CD4-positive, alpha-beta T cell treated with Interleukin-2 at 100 ng/mL for 4 hours (primary cell): ENCODE measurements at regions not wholly inside any gene's neighbourhood (a gene's known extent, or its start where the extent isn't known, plus 50 kb on each side); places are given as distances from the start of the nearest gene placed in this dataset.
A peak's percentile ranks its signal among the peaks of the same experiment; 100 is the strongest.
"Not testable (repeated sequence)": the region's sequence is repeated elsewhere in the genome, so short reads cannot be mapped to it uniquely, and the experiment has no call there.

ENCODE experiments used
- DNase-seq: peaks from one replicate; pipeline ENCODE4 v3.0.0-alpha.2; 2020; ENCODE audit warnings: low spot score

DNA sequence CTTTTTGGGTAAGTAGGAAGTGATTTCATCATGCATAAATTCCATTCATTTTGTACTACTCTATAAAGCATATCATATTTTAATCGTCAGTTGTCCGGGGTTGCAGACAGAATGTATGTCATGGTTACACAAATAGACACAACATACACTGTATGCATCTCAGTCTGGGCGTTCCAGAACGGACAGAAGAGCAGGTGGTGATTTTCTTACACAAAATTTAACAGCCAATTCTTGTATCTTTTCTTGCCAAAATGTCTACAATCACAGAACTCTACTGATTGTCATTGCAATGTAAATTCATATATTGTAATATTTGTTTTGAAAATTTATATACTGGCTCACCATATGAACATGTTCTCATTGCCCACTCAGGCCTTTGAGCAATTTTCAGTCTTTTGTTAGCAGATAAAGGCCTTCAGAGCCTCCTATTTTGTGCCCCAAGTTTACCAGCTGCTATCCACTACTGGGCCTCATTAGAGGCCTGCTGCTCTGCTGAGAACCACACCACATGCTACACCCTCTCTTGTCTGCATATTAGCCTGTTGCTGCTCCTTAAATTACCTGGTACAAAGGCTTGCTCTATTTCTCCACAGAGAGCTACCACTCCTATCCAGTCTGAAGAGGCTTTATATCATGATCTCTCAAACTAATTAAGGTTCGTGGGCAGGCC is 61.5 kb downstream of the PRDM13 start:
- DNase-seq, result no peak

DNA sequence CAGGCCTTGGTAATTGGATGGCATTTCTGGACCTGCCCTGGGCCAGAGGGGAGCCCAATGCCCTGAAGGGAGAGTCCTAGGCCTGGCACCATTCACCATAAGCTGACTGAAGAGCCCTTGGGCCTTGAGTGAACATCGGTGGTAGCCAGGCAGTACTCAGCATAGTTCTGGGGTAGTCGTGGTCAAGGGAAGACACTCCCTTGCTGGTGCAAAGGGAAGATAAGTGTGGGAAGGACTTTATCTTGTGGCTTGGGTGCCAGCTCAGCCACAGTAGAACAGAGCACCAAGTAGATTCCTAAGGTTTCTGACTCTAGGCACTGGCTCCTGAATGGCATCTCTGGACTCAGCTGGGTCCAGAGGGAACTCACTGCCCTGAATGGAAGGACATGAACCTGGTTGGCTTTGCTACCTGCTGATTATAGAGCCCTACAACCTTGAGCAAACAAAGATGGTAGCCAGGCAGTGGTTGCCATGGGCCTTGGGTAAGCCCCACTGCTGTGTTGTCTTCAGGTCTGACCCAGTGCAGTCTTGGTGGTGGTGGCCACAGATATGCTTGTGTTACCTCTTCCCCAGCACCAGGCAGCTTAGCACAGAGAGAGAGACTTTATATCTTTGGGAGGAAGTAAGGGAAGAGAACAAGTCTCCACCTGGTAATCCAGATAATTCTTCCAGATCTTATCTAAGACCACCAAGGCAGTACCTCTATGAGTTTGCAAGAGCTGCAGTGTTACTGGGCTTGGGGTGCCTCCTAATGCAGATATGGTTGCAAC is 83.5 kb downstream of the PRDM13 start:
- no peak for DNase-seq

DNA sequence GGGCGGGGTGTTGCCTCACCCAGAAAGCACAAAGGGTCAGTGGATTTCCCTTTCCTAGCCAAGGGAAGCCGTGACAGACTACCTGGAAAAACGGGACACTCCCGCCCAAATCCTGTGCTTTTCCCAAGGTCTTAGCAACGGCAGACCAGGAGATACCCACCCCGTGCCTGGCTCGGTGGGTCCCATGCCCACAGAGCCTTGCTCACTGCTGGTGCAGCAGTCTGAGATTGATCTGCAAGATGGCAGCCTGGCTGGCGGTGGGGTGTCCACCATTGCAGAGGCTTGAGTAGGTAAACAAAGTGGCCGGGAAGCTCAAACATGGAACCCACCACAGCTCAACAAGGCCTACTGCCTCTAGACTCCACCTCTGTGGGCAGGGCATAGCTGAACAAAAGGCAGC is 95.7 kb downstream of the PRDM13 start:
- DNase-seq, result not testable (repeated sequence)

DNA sequence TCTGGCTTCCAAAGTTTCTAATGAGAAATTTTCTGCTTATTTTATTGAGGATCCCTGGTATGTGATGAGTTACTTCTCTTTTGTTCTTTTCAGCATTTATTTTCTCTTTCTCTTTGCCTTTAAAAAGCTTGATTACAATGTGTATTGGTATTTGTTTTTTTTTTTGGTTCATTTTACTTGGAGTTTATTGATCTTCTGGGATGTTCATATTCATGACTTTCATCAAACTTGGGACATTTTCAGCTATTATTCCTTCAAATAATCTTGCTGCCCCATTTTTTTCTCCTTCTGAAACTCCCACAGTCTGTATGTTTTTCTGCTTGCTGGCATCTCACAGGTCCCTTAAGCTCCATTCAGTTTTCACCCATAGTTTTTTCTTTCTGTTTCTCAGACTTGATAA is 102.4 kb downstream of the PRDM13 start:
- DNase-seq, result no peak

DNA sequence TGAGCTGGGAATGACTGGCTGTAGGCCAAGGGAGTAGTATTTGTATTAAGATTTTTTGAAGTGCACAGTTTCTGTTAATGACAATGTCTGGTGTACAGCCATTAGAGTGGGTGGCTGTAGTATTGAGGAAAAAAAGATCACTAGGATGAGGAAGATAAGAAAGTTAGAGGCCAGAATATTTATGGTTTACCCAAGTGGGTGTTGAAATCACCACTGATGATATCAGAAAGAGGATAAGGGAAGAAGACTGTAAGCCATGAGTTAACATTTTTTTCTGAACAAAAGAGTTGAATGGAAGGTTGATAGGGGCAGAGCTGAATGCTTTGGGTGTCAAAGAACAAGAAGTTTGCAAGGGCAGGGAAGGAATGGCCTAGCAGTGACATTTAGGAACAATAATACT is 104.7 kb downstream of the PRDM13 start:
- no peak for DNase-seq

DNA sequence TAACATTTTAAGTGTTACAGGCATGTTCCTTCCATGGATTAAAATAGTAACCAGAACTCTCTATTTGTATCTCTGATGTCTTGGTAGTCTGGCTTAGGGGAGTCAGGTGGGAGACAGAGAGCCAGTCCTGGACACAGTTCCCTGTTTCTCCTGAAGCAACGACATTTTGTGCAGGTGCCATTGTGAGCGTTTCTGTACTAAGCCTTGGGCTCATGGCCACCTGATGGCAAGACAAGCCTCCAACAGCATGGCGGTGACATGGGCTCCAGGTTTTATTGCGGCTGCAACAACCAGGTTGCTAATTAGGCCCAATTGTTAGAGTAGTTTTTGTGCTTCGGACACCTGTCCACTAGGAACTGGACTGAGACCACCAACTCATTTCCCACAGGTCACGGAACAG is 105.3 kb downstream of the PRDM13 start:
- DNase-seq, result no peak

DNA sequence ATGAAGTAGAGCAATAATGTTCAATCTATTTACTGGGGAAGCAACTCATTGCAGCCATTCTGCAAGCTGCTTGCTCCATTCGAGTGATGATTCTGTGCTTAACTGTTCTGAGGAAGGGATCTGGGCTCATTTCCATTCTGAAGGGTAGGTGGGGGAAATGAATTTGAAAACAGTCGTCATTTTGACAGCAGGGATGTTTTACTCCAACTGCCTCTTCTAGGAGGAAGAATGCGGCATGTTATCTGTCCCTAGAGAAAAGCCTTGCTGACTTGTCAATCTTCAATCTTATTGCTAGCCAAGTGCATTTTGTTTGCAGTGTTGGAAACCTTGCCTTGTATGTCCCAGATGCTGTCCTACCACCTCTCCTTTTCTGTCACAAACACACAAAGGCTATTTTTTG is 105.9 kb downstream of the PRDM13 start:
- no peak for DNase-seq

DNA sequence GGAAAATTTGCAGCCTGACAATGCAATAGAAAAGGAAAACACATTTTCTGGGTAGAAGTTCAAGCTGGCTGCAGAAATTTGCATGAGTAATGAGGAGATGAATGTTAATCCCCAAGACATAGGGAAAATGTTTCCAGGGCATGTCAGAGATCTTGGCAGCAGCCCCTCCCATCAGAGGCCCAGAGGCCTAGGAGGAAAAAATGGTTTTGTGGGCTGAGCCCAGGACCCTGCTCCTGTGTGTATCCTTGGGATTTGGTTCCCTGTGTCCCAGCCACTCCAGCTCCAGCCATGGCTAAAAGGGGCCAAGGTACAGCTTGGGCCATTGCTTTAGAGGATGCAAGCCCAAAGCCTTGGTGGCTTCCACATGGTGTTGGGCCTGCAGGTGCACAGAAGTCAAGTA is 115.4 kb downstream of the PRDM13 start:
- DNase-seq, result not testable (repeated sequence)

DNA sequence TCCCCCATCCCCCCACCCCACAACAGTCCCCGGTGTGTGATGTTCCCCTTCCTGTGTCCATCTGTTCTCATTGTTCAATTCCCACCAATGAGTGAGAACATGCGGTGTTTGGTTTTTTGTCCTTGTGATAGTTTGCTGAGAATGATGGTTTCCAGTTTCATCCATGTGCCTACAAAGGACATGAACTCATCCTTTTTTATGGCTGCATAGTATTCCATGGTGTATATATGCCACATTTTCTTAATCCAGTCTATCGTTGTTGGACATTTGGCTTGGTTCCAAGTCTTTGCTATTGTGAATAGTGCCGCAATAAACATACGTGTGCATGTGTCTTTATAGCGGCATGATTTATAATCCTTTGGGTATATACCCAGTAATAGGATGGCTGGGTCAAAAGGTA is 123.6 kb downstream of the PRDM13 start:
- DNase-seq, result not testable (repeated sequence)

DNA sequence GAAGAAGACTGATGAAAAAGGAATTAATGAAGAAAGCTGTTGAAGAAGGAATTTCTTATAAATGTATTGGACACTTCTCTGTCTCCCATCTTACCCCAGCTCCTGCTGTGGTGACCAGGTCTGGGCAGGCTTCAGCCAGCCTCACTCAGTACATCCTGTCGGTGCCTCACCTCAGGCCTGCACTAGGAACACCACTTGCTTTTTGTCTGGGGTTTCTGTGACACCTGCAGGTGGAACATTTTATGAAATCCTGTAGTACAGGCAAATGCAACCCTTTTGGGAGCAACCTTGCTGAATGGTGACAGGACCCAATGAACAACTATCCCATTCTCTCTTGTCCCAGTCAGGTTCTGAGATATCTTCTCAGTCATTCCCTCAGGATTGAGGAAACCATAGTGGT is 129.7 kb downstream of the PRDM13 start:
- DNase-seq, result no peak

DNA sequence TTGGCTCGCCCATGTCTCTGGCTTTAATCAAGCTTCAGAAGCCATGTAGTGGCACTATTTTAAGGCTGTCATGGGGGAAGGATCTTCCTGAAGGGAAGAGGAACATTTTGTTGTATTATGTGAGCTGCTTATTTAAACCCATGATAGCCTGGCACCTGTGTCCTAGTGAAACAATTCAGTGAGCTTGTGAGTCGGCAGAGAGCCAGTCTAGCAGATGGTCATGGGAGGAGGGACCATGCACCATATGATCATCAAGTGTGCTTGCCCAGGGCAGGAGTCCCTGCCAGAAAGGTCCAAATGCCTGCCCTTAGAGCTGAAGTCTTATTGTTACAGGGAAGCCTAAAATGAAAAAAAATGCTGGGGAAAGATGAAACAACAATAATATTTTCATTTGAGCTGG is 132.9 kb downstream of the PRDM13 start:
- no peak for DNase-seq

DNA sequence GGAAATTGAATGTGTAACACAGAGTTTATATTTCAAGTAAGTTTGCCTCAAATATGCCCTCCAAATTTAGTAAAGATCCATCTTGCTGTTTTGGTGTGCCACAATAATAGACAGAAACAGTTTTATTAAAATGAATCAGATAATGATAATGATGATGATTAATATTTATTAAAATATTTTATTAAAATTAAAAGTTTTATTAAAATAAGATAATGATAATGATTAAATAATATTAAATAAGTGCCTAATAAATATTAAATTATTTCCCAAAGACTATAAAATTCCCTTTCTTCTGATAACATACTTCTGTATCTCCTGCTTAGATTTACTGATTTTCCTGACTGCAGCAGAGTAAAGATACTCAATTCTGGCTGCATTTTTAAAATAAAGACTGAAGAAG is 134.5 kb downstream of the PRDM13 start:
- no peak for DNase-seq

DNA sequence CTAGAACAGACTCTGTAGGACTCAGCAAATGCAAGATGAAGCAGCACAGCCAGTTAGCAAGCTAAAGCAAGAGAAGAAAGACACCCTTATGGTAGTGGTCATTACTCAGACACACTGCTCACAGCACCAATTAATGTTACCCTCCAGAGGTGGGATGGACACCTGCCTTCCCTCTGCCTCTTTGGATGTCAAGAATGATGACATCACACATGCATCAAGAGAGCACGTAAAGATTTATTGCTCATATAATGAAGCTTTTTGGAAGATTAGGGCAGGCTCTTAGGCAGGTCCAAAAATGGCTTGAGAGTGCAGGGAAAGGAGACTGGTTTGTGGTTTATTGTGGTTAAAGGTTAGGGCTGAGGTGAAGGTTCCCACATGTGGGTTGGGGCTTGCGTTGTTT is 137.0 kb downstream of the PRDM13 start:
- DNase-seq, result no peak

DNA sequence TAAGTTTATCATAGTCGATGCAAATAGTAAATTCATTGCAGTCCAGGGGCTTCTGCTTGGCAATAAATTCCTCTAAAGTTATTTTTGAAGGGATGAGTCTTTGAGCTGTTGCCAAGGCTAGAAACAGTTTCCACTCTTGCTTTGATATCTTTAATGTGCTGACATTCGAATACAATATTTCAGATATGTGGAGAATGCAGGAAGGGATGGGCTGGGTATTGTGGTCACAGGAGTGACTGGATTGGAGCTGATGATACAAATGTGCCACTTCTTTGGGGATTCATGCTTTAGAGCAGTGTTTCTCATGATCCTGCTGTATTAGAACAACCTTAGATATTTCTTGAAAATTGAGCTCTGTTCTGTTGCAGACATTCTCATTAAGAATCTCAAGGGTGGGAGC is 139.0 kb downstream of the PRDM13 start:
- DNase-seq, result no peak

DNA sequence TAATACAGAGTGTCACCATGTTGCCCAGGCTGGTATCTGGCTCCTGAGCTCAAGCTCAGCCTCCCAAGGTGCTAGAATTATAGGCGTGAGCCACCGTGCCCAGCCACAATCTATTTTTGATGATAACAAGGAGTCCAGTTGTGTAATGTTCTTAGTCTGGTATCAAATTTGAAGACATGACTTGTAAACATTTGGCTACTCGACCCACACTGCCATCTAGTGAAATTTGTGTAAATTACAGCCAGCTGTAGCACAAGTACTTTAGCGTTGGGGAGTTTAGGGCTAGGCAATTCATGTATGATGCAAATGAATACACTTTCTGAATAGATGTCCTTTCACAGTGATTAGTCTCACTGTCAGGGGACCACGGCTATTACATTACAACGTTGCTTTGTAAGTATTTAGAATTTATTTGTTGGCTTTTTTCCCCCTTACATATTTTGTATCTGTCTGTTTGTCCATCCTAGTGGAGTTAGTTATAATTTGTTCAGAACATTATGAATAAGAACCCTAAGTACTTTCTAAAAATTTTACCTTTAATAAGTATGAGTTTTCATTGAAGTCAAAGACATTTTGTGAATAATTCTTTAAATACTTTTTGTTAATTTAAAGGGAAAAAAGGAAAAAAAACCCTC is 139.7 kb downstream of the PRDM13 start:
- DNase-seq, result peak; percentile 77

DNA sequence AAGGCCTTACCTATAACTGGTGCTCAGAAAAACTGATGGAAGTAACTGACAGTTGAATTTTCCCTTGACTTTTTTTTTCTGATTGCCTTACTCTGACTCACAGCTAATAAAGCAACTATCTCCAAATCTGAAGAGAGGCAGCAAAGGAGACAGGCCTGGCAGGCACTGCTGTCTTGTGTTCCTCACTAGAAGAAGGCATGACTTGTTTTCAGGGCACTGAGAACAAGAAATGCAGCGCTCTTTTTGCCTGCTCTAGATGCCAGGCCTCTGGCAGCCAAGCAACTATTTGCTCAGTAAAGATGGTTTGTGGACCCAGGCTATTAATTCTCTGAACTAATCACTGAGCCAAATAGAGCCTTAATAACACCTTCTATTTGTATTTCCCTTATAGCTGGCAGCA is 155.1 kb downstream of the PRDM13 start:
- DNase-seq, result no peak

DNA sequence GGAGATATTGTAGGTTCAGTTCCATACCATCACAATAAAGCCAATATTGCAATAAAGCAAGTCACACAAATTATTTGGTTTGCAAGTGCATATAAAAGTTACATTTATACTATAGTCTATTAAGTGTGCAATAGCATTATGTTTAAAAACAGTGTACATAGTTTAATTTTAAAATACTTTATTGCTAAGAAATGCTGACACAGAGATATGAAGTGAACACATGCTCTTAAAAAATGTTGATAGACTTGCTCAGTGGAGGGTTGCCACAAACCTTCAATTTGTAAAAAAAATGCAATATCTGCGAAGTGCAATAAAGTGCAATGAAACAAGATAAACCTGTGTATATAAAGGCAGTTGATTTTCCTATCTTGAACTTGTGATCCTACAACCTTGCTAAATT is 161.5 kb downstream of the PRDM13 start:
- no peak for DNase-seq

DNA sequence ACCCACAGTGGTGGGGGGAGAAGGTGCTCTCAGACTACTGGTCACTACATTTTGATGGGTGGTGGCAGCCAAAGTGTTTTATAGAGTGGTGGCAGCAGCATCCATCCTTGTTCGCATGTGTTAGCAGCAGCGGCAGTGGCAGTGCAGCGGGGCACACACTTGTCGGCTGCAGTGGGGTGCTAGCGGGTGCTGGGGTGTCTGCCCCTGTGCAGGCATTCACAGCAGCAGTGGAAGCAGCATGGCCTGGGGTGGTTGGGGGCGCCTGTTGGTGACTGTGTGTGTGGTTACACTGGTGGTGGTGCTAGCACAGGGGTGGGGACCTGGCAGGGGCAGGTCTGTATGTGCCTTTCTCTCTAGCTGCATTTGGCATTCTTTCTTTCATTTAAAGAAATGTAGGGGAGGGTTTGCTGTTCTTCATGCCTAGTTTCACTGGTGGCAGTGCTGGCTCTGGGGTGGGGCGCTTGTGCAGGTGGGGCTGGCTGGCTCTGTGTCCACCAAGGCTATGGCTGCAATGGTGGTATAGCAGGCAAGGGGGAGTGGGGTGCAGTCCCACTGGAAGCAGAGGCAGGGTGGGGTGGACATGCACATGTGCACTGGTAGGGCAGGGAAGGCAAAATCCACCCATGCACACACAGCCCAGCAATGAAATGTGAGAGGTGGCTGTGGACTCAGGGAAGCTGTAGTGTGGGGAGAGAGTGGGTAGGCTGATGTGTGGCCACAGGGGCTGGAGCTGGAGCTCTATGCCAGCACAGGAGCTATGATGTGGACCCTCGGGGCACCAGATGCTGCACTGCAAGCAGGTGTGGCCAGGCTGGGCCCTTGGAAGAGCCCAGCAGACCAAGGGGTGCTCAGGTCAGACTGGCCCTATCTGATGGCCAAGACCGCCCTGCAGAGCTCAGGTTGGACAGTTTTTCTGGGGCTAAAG is 173.3 kb downstream of the PRDM13 start:
- no peak for DNase-seq

DNA sequence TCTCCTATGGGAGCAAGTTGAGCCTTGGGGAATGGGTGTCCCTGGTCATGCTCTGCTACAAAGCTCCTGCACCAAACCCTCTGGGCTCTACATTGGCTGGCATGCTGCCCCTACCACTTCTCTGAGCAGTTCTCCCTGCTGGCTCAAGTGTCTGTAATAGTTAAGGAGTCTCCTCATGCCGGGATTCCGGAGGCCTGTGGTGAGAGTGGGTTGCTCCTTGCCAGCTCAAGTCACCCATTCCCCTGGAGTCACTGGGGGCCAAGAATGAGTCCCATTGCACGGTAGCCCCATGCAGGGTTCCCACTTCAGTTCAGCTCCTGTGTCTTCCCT is 173.9 kb downstream of the PRDM13 start:
- no peak for DNase-seq

DNA sequence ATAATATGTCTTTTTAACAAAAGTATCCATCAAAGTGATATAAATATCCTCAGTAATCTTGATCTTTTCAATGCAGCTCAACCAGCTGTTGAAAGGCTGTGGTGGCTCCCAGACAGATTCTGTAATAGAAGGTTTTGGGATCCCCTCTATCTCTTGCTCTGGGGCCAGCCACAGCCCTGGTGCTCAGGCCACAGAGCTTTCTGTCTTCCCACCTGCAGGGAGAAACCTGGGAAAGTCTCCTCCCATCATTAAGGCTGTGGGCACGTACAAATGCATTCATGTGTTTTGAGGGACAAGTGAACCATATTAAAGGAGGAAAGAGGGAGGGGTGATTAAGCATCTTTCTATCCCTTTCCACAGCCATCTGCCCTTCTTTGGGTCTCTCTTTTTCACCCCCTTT is 183.1 kb downstream of the PRDM13 start:
- DNase-seq, result no peak

DNA sequence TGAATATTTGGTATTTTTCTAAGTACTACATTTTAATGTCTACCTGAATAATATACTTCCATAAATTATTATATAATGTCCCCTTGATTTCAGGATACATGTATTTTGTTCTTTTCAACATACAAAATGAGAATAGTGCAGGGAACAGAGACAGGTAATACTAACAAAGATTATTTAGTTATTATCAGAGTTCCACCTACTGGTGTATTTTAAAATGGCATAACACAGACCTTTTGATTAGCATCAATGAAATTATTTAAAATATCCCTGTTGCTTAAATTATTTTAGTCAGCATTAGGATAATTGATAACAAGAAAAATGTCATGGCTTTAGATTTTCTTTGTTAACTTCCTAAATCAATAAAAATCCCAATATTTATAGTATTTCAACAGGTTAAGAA is 184.0 kb downstream of the PRDM13 start:
- no peak for DNase-seq

DNA sequence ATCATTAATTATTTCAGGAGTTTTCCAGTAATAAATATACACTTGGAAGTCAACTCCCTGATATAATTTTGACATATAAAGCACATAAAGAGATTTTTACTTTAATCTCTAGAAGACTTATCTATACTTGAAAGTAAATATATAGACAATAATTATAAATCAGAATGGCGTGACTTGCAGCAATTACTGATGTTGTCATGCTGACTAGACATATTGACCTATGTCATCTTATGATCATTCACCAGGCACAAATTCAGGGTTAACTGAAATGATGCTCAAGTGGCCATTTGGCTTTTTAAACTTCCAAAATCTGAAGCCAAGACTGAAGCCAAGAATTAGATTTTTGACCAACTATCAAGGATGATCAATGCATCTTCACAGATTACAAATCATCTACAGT is 192.2 kb downstream of the MCHR2 start:
- DNase-seq, result no peak
